GM23248 (cell line): ENCODE measurements at regions not wholly inside any gene's neighbourhood (a gene's known extent, or its start where the extent isn't known, plus 50 kb on each side); places are given as distances from the start of the nearest gene placed in this dataset.
"Not testable (repeated sequence)": the region's sequence is repeated elsewhere in the genome, so short reads cannot be mapped to it uniquely, and the experiment has no call there.

Experiments used
- DNase-seq: peaks from one replicate; pipeline ENCODE4 v3.0.0-alpha.2; 2015
- H2AFZ ChIP-seq: fragments of 200-600 bp; sonication (generic); 2 replicates; pipeline ENCODE4 v1.6.1; 2016; ENCODE audit warnings: antibody characterized with exemption
- H3F3A ChIP-seq: fragments of 200-600 bp; sonication (generic); 2 replicates; pipeline ENCODE4 v1.6.1; 2016; ENCODE audit warnings: mild to moderate bottlenecking, antibody characterized with exemption, mixed run types; ENCODE audit not compliant: insufficient read depth
- H3K27ac ChIP-seq: fragments of 200-600 bp; sonication (generic); 2 replicates; pipeline ENCODE4 v1.5.1; 2016; ENCODE audit warnings: mild to moderate bottlenecking
- H3K27me3 ChIP-seq: fragments of 200-600 bp; sonication (generic); replicated peaks from 2 replicates; pipeline ENCODE4 v1.6.1; 2016; ENCODE audit warnings: mild to moderate bottlenecking; ENCODE audit not compliant: insufficient read depth
- H3K36me3 ChIP-seq: fragments of 200-600 bp; sonication (generic); 2 replicates; pipeline ENCODE4 v1.6.1; 2016; ENCODE audit warnings: low read depth, mild to moderate bottlenecking
- H3K4me1 ChIP-seq: fragments of 200-600 bp; sonication (generic); 2 replicates; pipeline ENCODE4 v1.6.1; 2016; ENCODE audit warnings: mild to moderate bottlenecking; ENCODE audit not compliant: insufficient read depth
- H3K4me2 ChIP-seq: fragments of 200-600 bp; sonication (generic); one replicate; pipeline ENCODE4 v1.6.1; 2016; ENCODE audit warnings: mild to moderate bottlenecking; ENCODE audit not compliant: unreplicated experiment
- H3K4me3 ChIP-seq: fragments of 200-600 bp; sonication (generic); 2 replicates; pipeline ENCODE4 v1.5.1; 2016; ENCODE audit warnings: mild to moderate bottlenecking
- H3K79me2 ChIP-seq: fragments of 200-600 bp; sonication (generic); 2 replicates; pipeline ENCODE4 v1.6.1; 2016; ENCODE audit warnings: mild to moderate bottlenecking; ENCODE audit not compliant: insufficient read depth
- H3K9ac ChIP-seq: fragments of 200-600 bp; sonication (generic); 2 replicates; pipeline ENCODE4 v1.6.1; 2016; ENCODE audit warnings: mild to moderate bottlenecking
- H3K9me2 ChIP-seq: fragments of 200-600 bp; sonication (generic); 2 replicates; pipeline ENCODE4 v1.6.1; 2016; ENCODE audit warnings: mixed run types, mild to moderate bottlenecking, moderate library complexity; ENCODE audit not compliant: insufficient read depth
- H3K9me3 ChIP-seq: fragments of 200-600 bp; sonication (generic); one replicate; pipeline ENCODE4 v1.6.1; 2017; ENCODE audit warnings: low read depth
- H4K20me1 ChIP-seq: fragments of 200-600 bp; sonication (generic); 2 replicates; pipeline ENCODE4 v1.6.0; 2016; ENCODE audit not compliant: insufficient read depth
- EZH2 ChIP-seq: fragments of 200-600 bp; sonication (generic); IDR thresholded peaks from 2 replicates; pipeline ENCODE4 v1.6.1; 2018; ENCODE audit warnings: antibody characterized with exemption, mild to moderate bottlenecking; ENCODE audit not compliant: insufficient read depth, poor library complexity, severe bottlenecking
- EZH2phosphoT487 ChIP-seq: fragments of 200-600 bp; sonication (generic); IDR thresholded peaks from 2 replicates; pipeline ENCODE4 v1.6.1; 2018; ENCODE audit warnings: antibody characterized with exemption, moderate library complexity, mild to moderate bottlenecking, low read depth; ENCODE audit not compliant: insufficient read depth
- WGBS, 2 experiments: methylation state at CpG; one replicate each; pipeline ENCODE4 v1.1.6; 2015 to 2017; ENCODE audit warnings: low lambda C conversion rate in 2 of 2, low coverage in 1 of 2; ENCODE audit errors: missing lambda C conversion rate in 2 of 2; 5-methylcytosine and 5-hydroxymethylcytosine counted together
- in situ Hi-C: fragments of 300-500 bp; cut with MboI; formaldehyde crosslinking; loops from 2 replicates; pipeline ENCODE4 v1.15.0; 2020

- Histone ChIP-seq H3K4me2 (peak overlapping the region; percentile 1), H3K4me1 (peaks cover 30% of the 10 kb centered on the region), H3K9ac (no peak overlapping the region), H3K27me3 (no peaks in the 10 kb centered on the region), H3K36me3 (no peaks in the 10 kb centered on the region), H3K27ac (no peak overlapping the region), H3K79me2 (no peaks in the 10 kb centered on the region), H3F3A (peaks cover 19% of the 10 kb centered on the region), H3K9me3 (no peaks in the 10 kb centered on the region), H3K9me2 (no peaks in the 10 kb centered on the region), H2AFZ (peak overlapping the region; percentile 19; the same call in 1 of the 2 replicates), H4K20me1 (no peaks in the 10 kb centered on the region), H3K4me3 (no peak overlapping the region)
- in situ Hi-C loops, result loop anchor here (25.0 kb wide), 1 partner anchor 420 kb away; the partner anchor contains the start of gene GTF3C6
- DNase-seq, result no peak
- TF ChIP-seq EZH2, result no peak
- TF ChIP-seq EZH2phosphoT487, result no peak
- WGBS, 2 experiments, result 74 to 78% methylated on average over 5 of the region's 5 CpGs
Observed at GRCh38 chr6:110541701-110542309, 65.4 kb upstream of the SLC22A16 start.

- not testable (repeated sequence) for H3K9ac ChIP-seq, H3K79me2 ChIP-seq, H3K9me3 ChIP-seq, H3K36me3 ChIP-seq, H3K4me2 ChIP-seq, H3K27ac ChIP-seq, H2AFZ ChIP-seq, H3K9me2 ChIP-seq, H4K20me1 ChIP-seq, H3K27me3 ChIP-seq, H3K4me3 ChIP-seq
- peak; percentile 22 for DNase-seq
- Histone ChIP-seq H3F3A (peaks cover 33% of the 10 kb centered on the region), H3K4me1 (peaks cover 43% of the 10 kb centered on the region)
- in situ Hi-C loops, result loop anchor here (25.0 kb wide), 1 partner anchor 423 kb away; the partner anchor contains the start of gene GTF3C6
- WGBS, 2 experiments, result 93 to 97% methylated on average over 4 of the region's 4 CpGs
Observed at GRCh38 chr6:110539277-110540019, 63.0 kb upstream of the SLC22A16 start.

GRCh38 chr6:110538416-110539160 is 62.2 kb upstream of the SLC22A16 start:
- Histone ChIP-seq H3K4me3 (no peak overlapping the region), H3K4me2 (no peak overlapping the region), H3K9me3 (no peaks in the 10 kb centered on the region), H2AFZ (no peak overlapping the region), H3K27me3 (no peaks in the 10 kb centered on the region), H3K36me3 (no peaks in the 10 kb centered on the region), H3K27ac (no peak overlapping the region), H3K4me1 (peaks cover 48% of the 10 kb centered on the region), H3K79me2 (no peaks in the 10 kb centered on the region), H3F3A (peaks cover 33% of the 10 kb centered on the region), H4K20me1 (no peaks in the 10 kb centered on the region), H3K9ac (no peak overlapping the region), H3K9me2 (no peaks in the 10 kb centered on the region)
- in situ Hi-C loops, result loop anchor here (25.0 kb wide), 1 partner anchor 424 kb away; the partner anchor contains the start of gene GTF3C6
- TF ChIP-seq EZH2phosphoT487 (no peak), EZH2 (no peak)
- no peak for DNase-seq
- 94 to 96% methylated on average over 5 of the region's 5 CpGs for WGBS, 2 experiments

- Histone ChIP-seq H3K27ac (peak overlapping the region; percentile 90), H3K36me3 (no peaks in the 10 kb centered on the region), H4K20me1 (no peaks in the 10 kb centered on the region), H3F3A (peaks cover 33% of the 10 kb centered on the region), H3K27me3 (no peaks in the 10 kb centered on the region), H3K4me1 (peaks cover 42% of the 10 kb centered on the region), H3K79me2 (no peaks in the 10 kb centered on the region), H3K4me2 (peak overlapping the region; percentile 53), H3K9me2 (no peaks in the 10 kb centered on the region), H3K9me3 (no peaks in the 10 kb centered on the region), H2AFZ (peak overlapping the region; percentile 42), H3K4me3 (peak overlapping the region; percentile 41), H3K9ac (peak overlapping the region; percentile 72)
- DNase-seq, result peak; percentile 95
- WGBS, 2 experiments, result 44 to 46% methylated on average over 8 of the region's 8 CpGs
- in situ Hi-C loops, result loop anchor here (25.0 kb wide), 1 partner anchor 425 kb away; the partner anchor contains the start of gene GTF3C6
- TF ChIP-seq EZH2 (no peak), EZH2phosphoT487 (peak; percentile 85; the same call in 1 of the 2 replicates)
Observed at GRCh38 chr6:110537208-110538123, 61.1 kb upstream of the SLC22A16 start.
